Smooth muscle cell (in vitro differentiated cells): ENCODE measurements at regions not wholly inside any gene's neighbourhood (a gene's known extent, or its start where the extent isn't known, plus 50 kb on each side); places are given as distances from the start of the nearest gene placed in this dataset.

Experiments used
- DNase-seq: peaks from one replicate; lab custom pipeline; 2025; ENCODE audit not compliant: unreplicated experiment; lab: John Stamatoyannopoulos, UW
- H2AFZ ChIP-seq: fragments of 200-600 bp; sonication (generic); 2 replicates; pipeline ENCODE4 v1.6.0; 2016; ENCODE audit warnings: antibody characterized with exemption, low read depth, mild to moderate bottlenecking
- H3F3A ChIP-seq: fragments of 200-600 bp; sonication (generic); 2 replicates; pipeline ENCODE4 v1.6.0; 2017; ENCODE audit warnings: antibody characterized with exemption, low read depth
- H3K27ac ChIP-seq: fragments of 200-600 bp; sonication (generic); 2 replicates; pipeline ENCODE4 v1.5.1; 2016; ENCODE audit warnings: low read depth, mild to moderate bottlenecking
- H3K27me3 ChIP-seq: fragments of 200-600 bp; sonication (generic); 2 replicates; pipeline ENCODE4 v1.6.1; 2016; ENCODE audit warnings: low read depth, mild to moderate bottlenecking
- H3K36me3 ChIP-seq: fragments of 200-600 bp; sonication (generic); 2 replicates; pipeline ENCODE4 v1.5.1; 2016; ENCODE audit warnings: low read depth
- H3K4me1 ChIP-seq: fragments of 200-600 bp; sonication (generic); 2 replicates; pipeline ENCODE4 v1.5.1; 2016; ENCODE audit warnings: low read depth
- H3K4me2 ChIP-seq: fragments of 200-600 bp; sonication (generic); 2 replicates; pipeline ENCODE4 v1.6.0; 2016; ENCODE audit warnings: mild to moderate bottlenecking
- H3K4me3 ChIP-seq: fragments of 200-600 bp; sonication (generic); 2 replicates; pipeline ENCODE4 v1.5.1; 2016; ENCODE audit warnings: mild to moderate bottlenecking
- H3K79me2 ChIP-seq: fragments of 200-600 bp; sonication (generic); 2 replicates; pipeline ENCODE4 v1.6.0; 2016; ENCODE audit warnings: low read depth, mild to moderate bottlenecking
- H3K9ac ChIP-seq: fragments of 200-600 bp; sonication (generic); 2 replicates; pipeline ENCODE4 v1.6.0; 2016; ENCODE audit warnings: low read depth
- H3K9me3 ChIP-seq: fragments of 200-600 bp; sonication (generic); replicated peaks from 2 replicates; pipeline ENCODE4 v1.5.1; 2016; ENCODE audit warnings: low read depth
- H4K20me1 ChIP-seq: fragments of 200-600 bp; sonication (generic); 2 replicates; pipeline ENCODE4 v1.6.0; 2016; ENCODE audit warnings: low read depth
- CTCF ChIP-seq: fragments of 200-600 bp; sonication (generic); IDR thresholded peaks from 2 replicates; pipeline ENCODE4 v1.5.1; 2017; ENCODE audit warnings: borderline replicate concordance, mild to moderate bottlenecking, antibody characterized with exemption; ENCODE audit not compliant: insufficient read depth, poor library complexity, severe bottlenecking
- WGBS: methylation state at CpG from one replicate; pipeline ENCODE4 v1.1.7; 2016; ENCODE audit warnings: low lambda C conversion rate; 5-methylcytosine and 5-hydroxymethylcytosine counted together

- Histone ChIP-seq H3K4me2 (no peak overlapping the region), H3K36me3 (no peaks in the 10 kb centered on the region), H2AFZ (no peak overlapping the region), H3K4me1 (no peaks in the 10 kb centered on the region), H3K4me3 (no peak overlapping the region), H3K27me3 (no peaks in the 10 kb centered on the region), H3F3A (no peaks in the 10 kb centered on the region), H4K20me1 (no peaks in the 10 kb centered on the region), H3K27ac (no peak overlapping the region), H3K9ac (no peak overlapping the region), H3K79me2 (no peaks in the 10 kb centered on the region), H3K9me3 (no peaks in the 10 kb centered on the region)
- DNase-seq, result no peak
- no peak for TF ChIP-seq CTCF
These were observed 476.1 kb downstream of the NUF2 start for GRCh38 chr1:163797816-163798215.

GRCh38 chr1:163799190-163799805 is 477.5 kb downstream of the NUF2 start:
- Histone ChIP-seq H3K9ac (no peak overlapping the region), H3K4me2 (no peak overlapping the region), H3K79me2 (no peaks in the 10 kb centered on the region), H3K9me3 (no peaks in the 10 kb centered on the region), H4K20me1 (no peaks in the 10 kb centered on the region), H3K4me1 (no peaks in the 10 kb centered on the region), H2AFZ (no peak overlapping the region), H3K4me3 (no peak overlapping the region), H3K36me3 (no peaks in the 10 kb centered on the region), H3K27ac (no peak overlapping the region), H3F3A (no peaks in the 10 kb centered on the region), H3K27me3 (no peaks in the 10 kb centered on the region)
- no peak for TF ChIP-seq CTCF
- 92% methylated on average over 6 of the region's 6 CpGs for WGBS
- no peak for DNase-seq

- H2AFZ ChIP-seq, result no peak overlapping the region
- H3K9ac ChIP-seq, result no peak overlapping the region
- DNase-seq, result no peak
- TF ChIP-seq CTCF, result no peak
- no peaks in the 10 kb centered on the region for H3K79me2 ChIP-seq
- H3K27me3 ChIP-seq, result no peaks in the 10 kb centered on the region
- no peak overlapping the region for H3K27ac ChIP-seq
- H3K36me3 ChIP-seq, result no peaks in the 10 kb centered on the region
- no peaks in the 10 kb centered on the region for H4K20me1 ChIP-seq
- H3K9me3 ChIP-seq, result no peaks in the 10 kb centered on the region
- no peak overlapping the region for H3K4me2 ChIP-seq
- WGBS, result 78% methylated on average over 3 of the region's 3 CpGs
- H3K4me3 ChIP-seq, result no peak overlapping the region
- H3F3A ChIP-seq, result no peaks in the 10 kb centered on the region
- no peaks in the 10 kb centered on the region for H3K4me1 ChIP-seq
These were observed 485.7 kb downstream of the NUF2 start for GRCh38 chr1:163807331-163808049.

- H3K4me3 ChIP-seq, result no peak overlapping the region
- H3K27me3 ChIP-seq, result no peaks in the 10 kb centered on the region
- no peak overlapping the region for H3K4me2 ChIP-seq
- no peaks in the 10 kb centered on the region for H3K79me2 ChIP-seq
- no peak overlapping the region for H3K27ac ChIP-seq
- no peaks in the 10 kb centered on the region for H3K36me3 ChIP-seq
- H3K4me1 ChIP-seq, result no peaks in the 10 kb centered on the region
- no peak for DNase-seq
- no peak overlapping the region for H3K9ac ChIP-seq
- H3F3A ChIP-seq, result no peaks in the 10 kb centered on the region
- no peak overlapping the region for H2AFZ ChIP-seq
- 81% methylated on average over 2 of the region's 2 CpGs for WGBS
- no peak for TF ChIP-seq CTCF
- no peaks in the 10 kb centered on the region for H4K20me1 ChIP-seq
- H3K9me3 ChIP-seq, result peaks cover 6% of the 10 kb centered on the region
These were observed 491.5 kb downstream of the NUF2 start for GRCh38 chr1:163813251-163813650.
